ENCODE measurements at regions not wholly inside any gene's neighbourhood (a gene's known extent, or its start where the extent isn't known, plus 50 kb on each side); places are given as distances from the start of the nearest gene placed in this dataset.

DNA sequence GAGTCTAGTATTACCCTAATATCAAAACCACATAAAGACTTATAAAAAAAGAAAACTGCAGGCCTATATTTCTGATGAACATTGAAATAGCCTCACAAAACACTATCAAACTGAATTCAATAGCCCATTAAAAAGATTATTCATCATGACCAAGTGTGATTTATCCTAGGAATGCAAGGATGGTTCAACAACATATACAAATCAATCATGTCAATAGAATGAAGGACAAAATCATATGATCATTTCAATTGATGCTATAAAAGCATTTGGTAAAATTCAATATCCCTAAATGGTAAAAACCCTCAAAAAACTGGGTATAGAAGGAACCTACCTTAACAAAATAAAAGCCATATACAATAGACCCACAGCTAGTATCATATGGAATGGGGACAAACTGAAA is 797.9 kb upstream of the INTU start:
- no peak for TF ChIP-seq CTCF (conservative IDR thresholded peaks at IDR 0.05)

DNA sequence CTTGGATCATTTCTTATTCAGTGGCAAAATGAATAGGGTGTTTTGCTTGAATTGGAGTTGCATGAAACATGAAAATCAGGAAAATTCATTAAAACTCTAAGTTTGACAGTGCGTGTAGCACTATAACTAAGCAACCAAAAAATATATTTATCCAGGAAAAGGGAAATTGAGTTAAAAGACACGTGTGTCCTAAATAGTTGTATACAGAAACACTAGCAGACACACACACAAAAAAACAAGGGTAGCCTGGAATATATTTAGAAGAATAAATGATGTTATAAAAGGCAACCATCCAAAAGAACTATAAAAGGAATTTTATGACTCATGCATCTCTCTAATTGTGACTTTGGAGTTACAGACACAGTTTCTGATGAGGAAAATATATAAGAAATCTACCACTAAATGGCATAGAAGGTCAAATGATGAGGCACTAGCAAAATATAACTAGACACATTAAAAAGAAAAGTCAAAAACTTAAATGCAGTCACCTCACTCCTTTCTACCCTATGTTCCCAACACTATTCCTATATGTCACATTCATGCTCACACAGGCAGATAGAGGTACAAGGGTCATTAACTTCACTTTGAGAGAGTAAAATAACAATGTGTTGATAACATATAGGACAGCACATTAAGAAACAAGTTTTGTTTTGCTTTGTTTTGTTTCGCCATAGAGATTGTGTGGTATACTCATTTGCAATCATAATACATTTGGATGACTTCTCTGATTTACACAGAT is 793.6 kb upstream of the INTU start:
- no peak overlapping the region for H3K27ac Mint-ChIP-seq (ENCODE audit: unreplicated experiment)
- DNase-seq (ENCODE audit: low read depth, low spot score) = no peak
- H3K9me3 Mint-ChIP-seq = peaks cover 17% of the 10 kb centered on the region
- peaks cover 11% of the 10 kb centered on the region for H3K36me3 Mint-ChIP-seq (ENCODE audit: low read depth)
- H3K4me1 Mint-ChIP-seq = no peaks in the 10 kb centered on the region
- no peaks in the 10 kb centered on the region for H3K27me3 Mint-ChIP-seq (ENCODE audit: low read depth)
- TF ChIP-seq CTCF (conservative IDR thresholded peaks at IDR 0.05) = no peak
- H3K4me3 Mint-ChIP-seq = no peak overlapping the region

More for the DNA sequence above, 797.9 kb upstream of the INTU start:
- no peak overlapping the region for H3K4me3 Mint-ChIP-seq
- peaks cover 24% of the 10 kb centered on the region for H3K36me3 Mint-ChIP-seq (ENCODE audit: low read depth)
- H3K27me3 Mint-ChIP-seq (ENCODE audit: low read depth) = no peaks in the 10 kb centered on the region
- H3K4me1 Mint-ChIP-seq = no peaks in the 10 kb centered on the region
- H3K9me3 Mint-ChIP-seq = peaks cover 20% of the 10 kb centered on the region
- no peak for DNase-seq (ENCODE audit: low read depth, low spot score)
- no peak overlapping the region for H3K27ac Mint-ChIP-seq (ENCODE audit: unreplicated experiment)

DNA sequence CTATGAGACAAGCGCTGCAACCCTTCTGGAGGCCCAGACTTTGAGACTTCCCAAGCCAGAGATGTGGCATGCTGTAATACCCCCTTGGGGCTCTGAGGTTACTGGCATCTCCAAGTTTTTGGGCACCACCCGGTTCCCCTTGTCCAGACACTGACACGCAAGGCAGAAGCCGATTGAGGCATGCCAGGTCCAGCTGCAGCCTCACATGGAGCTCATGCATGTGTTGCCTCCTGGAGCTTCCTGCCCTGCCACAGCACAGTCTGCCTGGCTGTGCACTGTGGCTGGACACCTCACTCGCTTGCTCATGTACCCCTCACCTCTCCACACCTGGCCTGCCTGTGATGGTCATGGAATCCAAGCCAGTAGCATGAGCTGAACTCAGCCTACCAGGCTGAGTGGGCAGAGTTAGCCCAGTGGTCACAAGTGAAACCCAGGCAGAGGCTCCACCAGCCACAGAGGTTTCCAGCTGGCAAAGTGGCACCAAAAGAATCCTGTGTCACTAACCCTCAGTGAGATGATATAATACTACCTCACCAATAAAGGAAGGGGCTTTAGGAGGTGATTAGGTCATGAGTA is 789.2 kb upstream of the INTU start:
- Mint-ChIP-seq H3K27ac (ENCODE audit: unreplicated experiment) (no peak overlapping the region), H3K36me3 (ENCODE audit: low read depth) (peaks cover 11% of the 10 kb centered on the region), H3K9me3 (peaks cover 10% of the 10 kb centered on the region), H3K4me1 (no peaks in the 10 kb centered on the region), H3K27me3 (ENCODE audit: low read depth) (no peaks in the 10 kb centered on the region), H3K4me3 (no peak overlapping the region)
- no peak for DNase-seq (ENCODE audit: low read depth, low spot score)
- TF ChIP-seq CTCF (conservative IDR thresholded peaks at IDR 0.05) = no peak

- Mint-ChIP-seq H3K4me1 (no peaks in the 10 kb centered on the region), H3K27ac (ENCODE audit: unreplicated experiment) (no peak overlapping the region), H3K4me3 (no peak overlapping the region), H3K9me3 (peaks cover 1% of the 10 kb centered on the region), H3K36me3 (ENCODE audit: low read depth) (peaks cover 1% of the 10 kb centered on the region), H3K27me3 (ENCODE audit: low read depth) (no peaks in the 10 kb centered on the region)
- no peak for DNase-seq (ENCODE audit: low read depth, low spot score)
- no peak for TF ChIP-seq CTCF (conservative IDR thresholded peaks at IDR 0.05)
Measured at GRCh38 chr4:126850286-126850685, 782.5 kb upstream of the INTU start.

- Mint-ChIP-seq H3K36me3 (ENCODE audit: low read depth) (no peaks in the 10 kb centered on the region), H3K9me3 (no peaks in the 10 kb centered on the region), H3K4me3 (no peak overlapping the region), H3K4me1 (no peaks in the 10 kb centered on the region), H3K27ac (ENCODE audit: unreplicated experiment) (no peak overlapping the region), H3K27me3 (ENCODE audit: low read depth) (no peaks in the 10 kb centered on the region)
- no peak for DNase-seq (ENCODE audit: low read depth, low spot score)
- TF ChIP-seq CTCF (conservative IDR thresholded peaks at IDR 0.05) = no peak
Measured at GRCh38 chr4:126851391-126851790, 781.4 kb upstream of the INTU start.

Data from neural crest cell (in vitro differentiated cells).